Umbilical cord (tissue), 1 donor: ENCODE measurements at regions not wholly inside any gene's neighbourhood (a gene's known extent, or its start where the extent isn't known, plus 50 kb on each side); places are given as distances from the start of the nearest gene placed in this dataset.
A peak's percentile ranks its signal among the peaks of the same experiment; 100 is the strongest.

Experiments
- DNase-seq: peaks from one replicate; pipeline ENCODE4 v3.0.0-alpha.2; 2015; ENCODE audit warnings: low spot score

GRCh38 chr14:21993070-21993469 lies 319.5 kb upstream of the OR4E1 start:
- no peak for DNase-seq

- no peak for DNase-seq
These were observed 317.5 kb upstream of the OR4E1 start for GRCh38 chr14:21991130-21991529.

- DNase-seq = no peak
These were observed 316.5 kb upstream of the OR4E1 start for GRCh38 chr14:21990116-21990515.

GRCh38 chr14:21989090-21989489 lies 315.5 kb upstream of the OR4E1 start:
- peak; percentile 42 for DNase-seq

- no peak for DNase-seq
These were observed 314.8 kb upstream of the OR4E1 start for GRCh38 chr14:21988413-21988812.

GRCh38 chr14:21987937-21988336 lies 314.3 kb upstream of the OR4E1 start:
- DNase-seq = peak; percentile 44

- DNase-seq = no peak
These were observed 311.5 kb upstream of the OR4E1 start for GRCh38 chr14:21985081-21985480.

- DNase-seq = no peak
These were observed 305.3 kb upstream of the OR4E1 start for GRCh38 chr14:21978999-21979314.

GRCh38 chr14:21978184-21978998 lies 304.8 kb upstream of the OR4E1 start:
- peak; percentile 20 for DNase-seq

GRCh38 chr14:21974741-21975140 lies 301.1 kb upstream of the OR4E1 start:
- no peak for DNase-seq

- no peak for DNase-seq
These were observed 291.4 kb upstream of the OR4E1 start for GRCh38 chr14:21965042-21965441.

- DNase-seq = no peak
These were observed 290.6 kb upstream of the OR4E1 start for GRCh38 chr14:21964180-21964579.

- no peak for DNase-seq
These were observed 287.0 kb upstream of the OR4E1 start for GRCh38 chr14:21960636-21961035.

- DNase-seq = no peak
These were observed 268.3 kb upstream of the OR4E1 start for GRCh38 chr14:21941885-21942284.

- no peak for DNase-seq
These were observed 267.6 kb upstream of the OR4E1 start for GRCh38 chr14:21940887-21941856.

GRCh38 chr14:21939836-21940235 lies 266.2 kb upstream of the OR4E1 start:
- no peak for DNase-seq

- DNase-seq = no peak
These were observed 264.4 kb upstream of the OR4E1 start for GRCh38 chr14:21937996-21938395.

- no peak for DNase-seq
These were observed 260.1 kb upstream of the OR4E1 start for GRCh38 chr14:21933681-21934080.

- DNase-seq = no peak
These were observed 250.9 kb upstream of the OR4E1 start for GRCh38 chr14:21924479-21924878.

- no peak for DNase-seq
These were observed 250.2 kb upstream of the OR4E1 start for GRCh38 chr14:21923820-21924219.

- no peak for DNase-seq
These were observed 247.8 kb upstream of the OR4E1 start for GRCh38 chr14:21921453-21921852.

- peak; percentile 63 for DNase-seq
These were observed 244.2 kb upstream of the OR4E1 start for GRCh38 chr14:21917699-21918436.
